ENCODE measurements at regions not wholly inside any gene's neighbourhood (a gene's known extent, or its start where the extent isn't known, plus 50 kb on each side); places are given as distances from the start of the nearest gene placed in this dataset.

- FAIRE-seq: no peak
- ChIA-PET CTCF (no interaction called here), POLR2A (no interaction called here)
- dilution Hi-C loops (cut with MboI; ENCODE audit: extremely low pct_ligation_motif_present, low sequenced_read_pairs) (no loop called here), intact Hi-C loops (cut with micrococcal nuclease) (no loop called here)
- no peaks in the 10 kb centered on the region for H3K27me3 ChIP-seq (ENCODE audit: control insufficient read depth in 2 of 2, insufficient read depth in 2 of 2, low read length in 2 of 2)
- H3K9me3 ChIP-seq (replicated peaks; ENCODE audit: control insufficient read depth, insufficient read depth, low read length): peaks cover 1% of the 10 kb centered on the region
- H3K4me3 ChIP-seq (replicated peaks in 1 of 3; ENCODE audit: insufficient read depth in 1 of 3, low read depth in 1 of 3, low read length in 3 of 3): no peak overlapping the region
- no TSS peak for BruUV-seq (replicated peaks)
- H2AFZ ChIP-seq (ENCODE audit: low read depth, low read length): no peak overlapping the region
- no peaks in the 10 kb centered on the region for H3K36me3 ChIP-seq (ENCODE audit: control insufficient read depth in 2 of 2, extremely low read depth in 1 of 2, insufficient read depth in 2 of 2, low read length in 2 of 2)
- no peaks in the 10 kb centered on the region for H3K4me1 ChIP-seq (ENCODE audit: control insufficient read depth, extremely low read depth, insufficient read depth, low read length)
- H3K4me2 ChIP-seq (ENCODE audit: insufficient read depth, low read length): no peak overlapping the region
- H3K9me1 ChIP-seq (replicated peaks; ENCODE audit: control insufficient read depth, extremely low read depth, insufficient read depth, low read length): no peaks in the 10 kb centered on the region
- TF ChIP-seq POLR2A (IDR thresholded peaks at IDR 0.05; ENCODE audit: low read depth, low read length) (no peak), EZH2 (IDR thresholded peaks at IDR 0.05; ENCODE audit: borderline replicate concordance, low read depth, low read length, severe bottlenecking) (no peak)
- no peak for DNase-seq (ENCODE audit: low read depth, low spot score)
- H3K9ac ChIP-seq (replicated peaks; ENCODE audit: extremely low read depth, insufficient read depth, low read length): no peak overlapping the region
- no peaks in the 10 kb centered on the region for H4K20me1 ChIP-seq (replicated peaks; ENCODE audit: control insufficient read depth, extremely low read depth, insufficient read depth, low read length)
- no peak overlapping the region for H3K27ac ChIP-seq (ENCODE audit: insufficient read depth, low read depth, low read length)
- no peaks in the 10 kb centered on the region for H3K79me2 ChIP-seq (ENCODE audit: control insufficient read depth, insufficient read depth, low read length)
These were observed 162.2 kb upstream of the FAM78B start for GRCh38 chr1:166328956-166329355.

DNA sequence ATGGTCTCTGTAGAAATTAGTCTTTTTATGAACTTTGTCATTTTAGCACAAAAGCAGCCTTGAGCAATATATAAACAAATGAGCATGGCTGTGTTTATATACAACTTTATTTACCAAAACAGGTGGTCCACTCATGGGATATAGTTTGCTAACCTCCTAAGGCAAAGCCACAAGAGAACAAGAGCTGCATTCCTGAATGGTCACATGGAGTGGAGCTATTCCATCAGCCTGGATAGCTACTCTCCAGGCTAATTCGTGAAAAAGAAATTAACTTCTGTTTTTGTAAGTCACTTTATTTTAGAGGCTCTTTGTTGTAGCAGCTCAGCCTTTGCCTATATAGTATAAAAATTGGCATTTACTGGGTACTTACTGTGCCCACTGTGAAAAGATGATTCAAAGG, 163.3 kb upstream of the FAM78B start:
- TF ChIP-seq, protein P1, sequence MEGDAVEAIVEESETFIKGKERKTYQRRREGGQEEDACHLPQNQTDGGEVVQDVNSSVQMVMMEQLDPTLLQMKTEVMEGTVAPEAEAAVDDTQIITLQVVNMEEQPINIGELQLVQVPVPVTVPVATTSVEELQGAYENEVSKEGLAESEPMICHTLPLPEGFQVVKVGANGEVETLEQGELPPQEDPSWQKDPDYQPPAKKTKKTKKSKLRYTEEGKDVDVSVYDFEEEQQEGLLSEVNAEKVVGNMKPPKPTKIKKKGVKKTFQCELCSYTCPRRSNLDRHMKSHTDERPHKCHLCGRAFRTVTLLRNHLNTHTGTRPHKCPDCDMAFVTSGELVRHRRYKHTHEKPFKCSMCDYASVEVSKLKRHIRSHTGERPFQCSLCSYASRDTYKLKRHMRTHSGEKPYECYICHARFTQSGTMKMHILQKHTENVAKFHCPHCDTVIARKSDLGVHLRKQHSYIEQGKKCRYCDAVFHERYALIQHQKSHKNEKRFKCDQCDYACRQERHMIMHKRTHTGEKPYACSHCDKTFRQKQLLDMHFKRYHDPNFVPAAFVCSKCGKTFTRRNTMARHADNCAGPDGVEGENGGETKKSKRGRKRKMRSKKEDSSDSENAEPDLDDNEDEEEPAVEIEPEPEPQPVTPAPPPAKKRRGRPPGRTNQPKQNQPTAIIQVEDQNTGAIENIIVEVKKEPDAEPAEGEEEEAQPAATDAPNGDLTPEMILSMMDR (IDR thresholded peaks at IDR 0.05; ENCODE audit: extremely low read depth in 1 of 2, insufficient read depth in 1 of 2, low read depth in 1 of 2, low read length in 2 of 2): no peak
- no peak for TF ChIP-seq JUN (IDR thresholded peaks at IDR 0.05; ENCODE audit: borderline replicate concordance, insufficient read depth, insufficient read length, low read depth)
- TF ChIP-seq POLR2A (IDR thresholded peaks at IDR 0.05; ENCODE audit: low read depth, low read length): no peak
- no peak for TF ChIP-seq MAX (IDR thresholded peaks at IDR 0.05; ENCODE audit: insufficient read depth, insufficient read length)
- TF ChIP-seq GATA2 (IDR thresholded peaks at IDR 0.05; ENCODE audit: insufficient read depth, insufficient read length, low read depth, low read length): no peak
- TF ChIP-seq MYC (IDR thresholded peaks at IDR 0.05; ENCODE audit: low read depth, low read length): no peak
- no peak for TF ChIP-seq EZH2 (IDR thresholded peaks at IDR 0.05; ENCODE audit: borderline replicate concordance, low read depth, low read length, severe bottlenecking)
- no peak for TF ChIP-seq FOS (IDR thresholded peaks at IDR 0.05; ENCODE audit: borderline replicate concordance, insufficient read depth, low read length)
- no peak for TF ChIP-seq POLR2AphosphoS5 (IDR thresholded peaks at IDR 0.05; ENCODE audit: insufficient read depth, low read depth, low read length)
- intact Hi-C loops (cut with micrococcal nuclease): no loop called here
- POLR2A ChIA-PET: no interaction called here
- Histone ChIP-seq H3K4me3 (replicated peaks in 1 of 3; ENCODE audit: insufficient read depth in 1 of 3, low read depth in 1 of 3, low read length in 3 of 3) (no peak overlapping the region), H3K79me2 (ENCODE audit: control insufficient read depth, insufficient read depth, low read length) (no peaks in the 10 kb centered on the region), H3K27me3 (ENCODE audit: control insufficient read depth in 2 of 2, insufficient read depth in 2 of 2, low read length in 2 of 2) (no peaks in the 10 kb centered on the region), H3K9me3 (replicated peaks; ENCODE audit: control insufficient read depth, insufficient read depth, low read length) (no peaks in the 10 kb centered on the region), H3K9ac (replicated peaks; ENCODE audit: extremely low read depth, insufficient read depth, low read length) (no peak overlapping the region), H3K4me1 (ENCODE audit: control insufficient read depth, extremely low read depth, insufficient read depth, low read length) (no peaks in the 10 kb centered on the region), H3K27ac (ENCODE audit: insufficient read depth, low read depth, low read length) (no peak overlapping the region), H3K36me3 (ENCODE audit: control insufficient read depth in 2 of 2, extremely low read depth in 1 of 2, insufficient read depth in 2 of 2, low read length in 2 of 2) (no peaks in the 10 kb centered on the region), H3K9me1 (replicated peaks; ENCODE audit: control insufficient read depth, extremely low read depth, insufficient read depth, low read length) (no peaks in the 10 kb centered on the region), H2AFZ (ENCODE audit: low read depth, low read length) (no peak overlapping the region), H3K4me2 (ENCODE audit: insufficient read depth, low read length) (no peak overlapping the region), H4K20me1 (replicated peaks; ENCODE audit: control insufficient read depth, extremely low read depth, insufficient read depth, low read length) (no peaks in the 10 kb centered on the region)
- dilution Hi-C loops (cut with MboI; ENCODE audit: extremely low pct_ligation_motif_present, low sequenced_read_pairs): no loop called here
- no TSS peak for BruUV-seq (replicated peaks)
- CTCF ChIA-PET: interaction anchor here (1.4 kb wide), 1 partner anchor 26 kb away, joined by 3 read pairs; no protein-coding TSS in a partner anchor
- FAIRE-seq: no peak
- DNase-seq (ENCODE audit: low read depth, low spot score): no peak

Measured in endothelial cell of umbilical vein (primary cell).